Gastroesophageal sphincter (tissue), 4 donors: ENCODE measurements at regions not wholly inside any gene's neighbourhood (a gene's known extent, or its start where the extent isn't known, plus 50 kb on each side); places are given as distances from the start of the nearest gene placed in this dataset.
"Not testable (repeated sequence)": the region's sequence is repeated elsewhere in the genome, so short reads cannot be mapped to it uniquely, and the experiment has no call there.

Experiments
- ATAC-seq: fragments of 150-250 bp; one replicate; pipeline ENCODE4 v1.9.1; 2016; ENCODE audit warnings: mild to moderate bottlenecking, moderate library complexity
- H3K27ac ChIP-seq, 4 donors: fragments of 200-600 bp; sonication (generic) in 3 of 4; 1 replicate in 3 of 4; 2 replicates in 1 of 4; pipeline ENCODE4 v1.5.1; 2016 to 2019
- H3K27me3 ChIP-seq: fragments of 200-600 bp; sonication (generic); one replicate; pipeline ENCODE4 v1.5.1; 2019
- H3K36me3 ChIP-seq, 2 donors: fragments of 200-600 bp; sonication (generic); one replicate each; pipeline ENCODE4 v1.5.1; 2019; ENCODE audit warnings: control low read depth in 1 of 2
- H3K4me1 ChIP-seq, 3 donors: fragments of 200-600 bp; sonication (generic); 1 replicate in 2 of 3; 2 replicates in 1 of 3; pipeline ENCODE4 v1.5.1; 2016 to 2019; ENCODE audit warnings: control low read depth in 2 of 3
- H3K4me3 ChIP-seq, 2 donors: fragments of 200-600 bp; sonication (generic); one replicate each; pipeline ENCODE4 v1.5.1; 2019; ENCODE audit warnings: mild to moderate bottlenecking in 1 of 2, moderate library complexity in 1 of 2
- H3K9me3 ChIP-seq, 3 donors: fragments of 200-600 bp; sonication (generic); one replicate each; pipeline ENCODE4 v1.5.1; 2017 to 2019; ENCODE audit warnings: control low read depth in 2 of 3
- CTCF ChIP-seq, 4 experiments: fragments of 200-600 bp in 2 of 4; fragments of 450-650 bp in 2 of 4; sonication (generic) in 1 of 4; IDR thresholded peaks; one replicate each; pipeline ENCODE4 v1.5.1; 2017 to 2019; ENCODE audit warnings: antibody characterized with exemption in 4 of 4, mild to moderate bottlenecking in 2 of 4, moderate library complexity in 2 of 4
- EP300 ChIP-seq: sonication (generic); formaldehyde crosslinking; IDR thresholded peaks from one replicate; pipeline ENCODE4 v1.6.1; 2017; ENCODE audit warnings: antibody characterized with exemption, mild to moderate bottlenecking
- POLR2A ChIP-seq, 2 donors: fragments of 450-650 bp; IDR thresholded peaks; one replicate each; pipeline ENCODE4 v1.6.1; 2017; ENCODE audit warnings: antibody characterized with exemption in 2 of 2, mild to moderate bottlenecking in 2 of 2, moderate library complexity in 1 of 2
- POLR2AphosphoS5 ChIP-seq: sonication (generic); formaldehyde crosslinking; IDR thresholded peaks from one replicate; pipeline ENCODE4 v1.6.1; 2017; ENCODE audit warnings: antibody characterized with exemption
- WGBS, 2 donors: methylation state at CpG; one replicate each; pipeline ENCODE4 v1.1.5; 2018; ENCODE audit warnings: low coverage in 1 of 2; 5-methylcytosine and 5-hydroxymethylcytosine counted together

GRCh38 chr4:8674311-8674885 lies 81.8 kb downstream of the CPZ start:
- H3K36me3 ChIP-seq: no peaks in the 10 kb centered on the region
- ATAC-seq: no peak
- no peaks in the 10 kb centered on the region for H3K4me1 ChIP-seq
- H3K27me3 ChIP-seq: peaks cover 60% of the 10 kb centered on the region
- WGBS, 2 donors: 62 to 80% methylated on average over 5 to 7 of the region's 16 CpGs
- TF ChIP-seq EP300: no peak
- TF ChIP-seq POLR2A (IDR thresholded peaks at IDR 0.05): no peak
- no peak for TF ChIP-seq CTCF (IDR thresholded peaks at IDR 0.05)
- no peak for TF ChIP-seq POLR2AphosphoS5
- no peaks in the 10 kb centered on the region for H3K9me3 ChIP-seq
- H3K4me3 ChIP-seq: no peak overlapping the region
- H3K27ac ChIP-seq: no peak overlapping the region

GRCh38 chr4:8673106-8673505 lies 80.5 kb downstream of the CPZ start:
- not testable (repeated sequence) for ATAC-seq, H3K27ac ChIP-seq
- no CpG with 5 or more reads among the region's 5 CpGs for WGBS, 2 donors

GRCh38 chr4:8672486-8672885 lies 79.9 kb downstream of the CPZ start:
- TF ChIP-seq POLR2AphosphoS5 (no peak), CTCF (IDR thresholded peaks at IDR 0.05) (no peak), POLR2A (IDR thresholded peaks at IDR 0.05) (no peak), EP300 (no peak)
- peaks cover 68% of the 10 kb centered on the region for H3K27me3 ChIP-seq

More at GRCh38 chr4:8673106-8673505, 80.5 kb downstream of the CPZ start:
- H3K36me3 ChIP-seq, H3K9me3 ChIP-seq, H3K4me3 ChIP-seq, H3K4me1 ChIP-seq: not testable (repeated sequence)
- peaks cover 64% of the 10 kb centered on the region for H3K27me3 ChIP-seq

GRCh38 chr4:8671712-8672290 lies 79.2 kb downstream of the CPZ start:
- Histone ChIP-seq H3K36me3 (no peaks in the 10 kb centered on the region), H3K4me1 (no peaks in the 10 kb centered on the region), H3K27me3 (peaks cover 68% of the 10 kb centered on the region), H3K4me3 (no peak overlapping the region), H3K9me3 (peaks cover 0 to 7% (median 0%) of the 10 kb centered on the region in 3 donors), H3K27ac (no peak overlapping the region)
- no peak for ATAC-seq
- WGBS, 2 donors: 56% methylated on average over 6 of the region's 10 CpGs; no CpG with 5 or more reads in 1 of the 2 donors
- TF ChIP-seq EP300 (no peak), POLR2AphosphoS5 (no peak), CTCF (IDR thresholded peaks at IDR 0.05) (no peak)

More at GRCh38 chr4:8672486-8672885, 79.9 kb downstream of the CPZ start:
- peaks cover 0 to 7% (median 0%) of the 10 kb centered on the region in 3 donors for H3K9me3 ChIP-seq
- WGBS, 2 donors: 80% methylated on average over 1 of the region's 9 CpGs; no CpG with 5 or more reads in 1 of the 2 donors
- no peak overlapping the region for H3K4me3 ChIP-seq
- H3K27ac ChIP-seq: no peak overlapping the region
- ATAC-seq: no peak
- H3K4me1 ChIP-seq: no peaks in the 10 kb centered on the region
- H3K36me3 ChIP-seq: no peaks in the 10 kb centered on the region
